ENCODE measurements at regions not wholly inside any gene's neighbourhood (a gene's known extent, or its start where the extent isn't known, plus 50 kb on each side); places are given as distances from the start of the nearest gene placed in this dataset.

GRCh38 chr18:51878724-51879123 lies 461.3 kb upstream of the DCC start:
- no peak overlapping the region for H3K4me3 ChIP-seq (ENCODE audit: low read depth, low read length)
- TF ChIP-seq CTCF (IDR thresholded peaks at IDR 0.05; ENCODE audit: borderline replicate concordance, insufficient read depth, low read depth, low read length) = no peak

- H3K4me3 ChIP-seq (ENCODE audit: low read depth, low read length) = no peak overlapping the region
- no peak for TF ChIP-seq CTCF (IDR thresholded peaks at IDR 0.05; ENCODE audit: borderline replicate concordance, insufficient read depth, low read depth, low read length)
Measured at GRCh38 chr18:51879329-51879728, 460.7 kb upstream of the DCC start.

GRCh38 chr18:51881394-51881793 lies 458.6 kb upstream of the DCC start:
- no peak for TF ChIP-seq CTCF (IDR thresholded peaks at IDR 0.05; ENCODE audit: borderline replicate concordance, insufficient read depth, low read depth, low read length)
- H3K4me3 ChIP-seq (ENCODE audit: low read depth, low read length) = no peak overlapping the region

GRCh38 chr18:51884039-51884438 lies 456.0 kb upstream of the DCC start:
- H3K4me3 ChIP-seq (ENCODE audit: low read depth, low read length) = no peak overlapping the region
- TF ChIP-seq CTCF (IDR thresholded peaks at IDR 0.05; ENCODE audit: borderline replicate concordance, insufficient read depth, low read depth, low read length) = no peak

- no peak for TF ChIP-seq CTCF (IDR thresholded peaks at IDR 0.05; ENCODE audit: borderline replicate concordance, insufficient read depth, low read depth, low read length)
- no peak overlapping the region for H3K4me3 ChIP-seq (ENCODE audit: low read depth, low read length)
Measured at GRCh38 chr18:51890762-51891161, 449.2 kb upstream of the DCC start.

- no peak overlapping the region for H3K4me3 ChIP-seq (ENCODE audit: low read depth, low read length)
- TF ChIP-seq CTCF (IDR thresholded peaks at IDR 0.05; ENCODE audit: borderline replicate concordance, insufficient read depth, low read depth, low read length) = no peak
Measured at GRCh38 chr18:51891876-51892275, 448.1 kb upstream of the DCC start.

GRCh38 chr18:51897884-51898283 lies 442.1 kb upstream of the DCC start:
- TF ChIP-seq CTCF (IDR thresholded peaks at IDR 0.05; ENCODE audit: borderline replicate concordance, insufficient read depth, low read depth, low read length) = no peak
- H3K4me3 ChIP-seq (ENCODE audit: low read depth, low read length) = no peak overlapping the region
